ENCODE measurements at regions not wholly inside any gene's neighbourhood (a gene's known extent, or its start where the extent isn't known, plus 50 kb on each side); places are given as distances from the start of the nearest gene placed in this dataset.

DNA sequence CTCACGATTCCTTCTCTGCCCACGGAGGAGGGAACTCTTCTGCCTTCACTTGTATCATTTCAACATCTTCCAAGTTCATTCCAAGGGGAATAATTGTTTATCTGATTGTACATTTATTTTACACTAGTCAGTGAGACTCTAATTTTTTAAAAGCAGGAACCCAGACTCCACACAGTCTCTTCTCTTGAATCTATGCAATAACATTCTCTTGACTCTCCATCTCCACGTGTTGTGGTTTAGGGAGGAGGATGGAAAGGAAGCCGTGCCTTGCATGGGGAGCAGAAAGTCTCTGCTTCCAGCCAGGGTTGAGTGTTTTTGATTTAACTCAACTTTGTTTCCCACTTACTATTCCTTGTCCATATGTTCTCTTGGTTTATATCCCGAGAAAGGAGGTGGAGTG, 131.1 kb upstream of the RIOK3 start:
- TF ChIP-seq TOE1 (IDR thresholded peaks at IDR 0.05; ENCODE audit: borderline replicate concordance) = no peak
- TF ChIP-seq TOE1 (CRISPR knock-in tag; IDR thresholded peaks at IDR 0.05; ENCODE audit: borderline replicate concordance, low read depth) = no peak
- TF ChIP-seq RFX7 (CRISPR knock-in tag; IDR thresholded peaks at IDR 0.05) = no peak
- TF ChIP-seq, protein P1, sequence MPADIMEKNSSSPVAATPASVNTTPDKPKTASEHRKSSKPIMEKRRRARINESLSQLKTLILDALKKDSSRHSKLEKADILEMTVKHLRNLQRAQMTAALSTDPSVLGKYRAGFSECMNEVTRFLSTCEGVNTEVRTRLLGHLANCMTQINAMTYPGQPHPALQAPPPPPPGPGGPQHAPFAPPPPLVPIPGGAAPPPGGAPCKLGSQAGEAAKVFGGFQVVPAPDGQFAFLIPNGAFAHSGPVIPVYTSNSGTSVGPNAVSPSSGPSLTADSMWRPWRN (IDR thresholded peaks at IDR 0.05; ENCODE audit: low read depth) = no peak
- TF ChIP-seq, protein P2, sequence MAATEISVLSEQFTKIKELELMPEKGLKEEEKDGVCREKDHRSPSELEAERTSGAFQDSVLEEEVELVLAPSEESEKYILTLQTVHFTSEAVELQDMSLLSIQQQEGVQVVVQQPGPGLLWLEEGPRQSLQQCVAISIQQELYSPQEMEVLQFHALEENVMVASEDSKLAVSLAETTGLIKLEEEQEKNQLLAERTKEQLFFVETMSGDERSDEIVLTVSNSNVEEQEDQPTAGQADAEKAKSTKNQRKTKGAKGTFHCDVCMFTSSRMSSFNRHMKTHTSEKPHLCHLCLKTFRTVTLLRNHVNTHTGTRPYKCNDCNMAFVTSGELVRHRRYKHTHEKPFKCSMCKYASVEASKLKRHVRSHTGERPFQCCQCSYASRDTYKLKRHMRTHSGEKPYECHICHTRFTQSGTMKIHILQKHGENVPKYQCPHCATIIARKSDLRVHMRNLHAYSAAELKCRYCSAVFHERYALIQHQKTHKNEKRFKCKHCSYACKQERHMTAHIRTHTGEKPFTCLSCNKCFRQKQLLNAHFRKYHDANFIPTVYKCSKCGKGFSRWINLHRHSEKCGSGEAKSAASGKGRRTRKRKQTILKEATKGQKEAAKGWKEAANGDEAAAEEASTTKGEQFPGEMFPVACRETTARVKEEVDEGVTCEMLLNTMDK (IDR thresholded peaks at IDR 0.05; ENCODE audit: borderline replicate concordance, insufficient read depth, low read depth, low read length, poor library complexity, severe bottlenecking) = no peak
- TF ChIP-seq YY1 (IDR thresholded peaks at IDR 0.05; ENCODE audit: borderline replicate concordance in 1 of 3, control insufficient read depth in 1 of 3, extremely low read depth in 1 of 3, insufficient read depth in 3 of 3, insufficient read length in 1 of 3, insufficient replicate concordance in 2 of 3, low read depth in 1 of 3, low read length in 2 of 3) = no peak
- TF ChIP-seq SRSF9 (IDR thresholded peaks at IDR 0.05; ENCODE audit: borderline replicate concordance, low read depth, low read length) = no peak
- TF ChIP-seq, protein P3, sequence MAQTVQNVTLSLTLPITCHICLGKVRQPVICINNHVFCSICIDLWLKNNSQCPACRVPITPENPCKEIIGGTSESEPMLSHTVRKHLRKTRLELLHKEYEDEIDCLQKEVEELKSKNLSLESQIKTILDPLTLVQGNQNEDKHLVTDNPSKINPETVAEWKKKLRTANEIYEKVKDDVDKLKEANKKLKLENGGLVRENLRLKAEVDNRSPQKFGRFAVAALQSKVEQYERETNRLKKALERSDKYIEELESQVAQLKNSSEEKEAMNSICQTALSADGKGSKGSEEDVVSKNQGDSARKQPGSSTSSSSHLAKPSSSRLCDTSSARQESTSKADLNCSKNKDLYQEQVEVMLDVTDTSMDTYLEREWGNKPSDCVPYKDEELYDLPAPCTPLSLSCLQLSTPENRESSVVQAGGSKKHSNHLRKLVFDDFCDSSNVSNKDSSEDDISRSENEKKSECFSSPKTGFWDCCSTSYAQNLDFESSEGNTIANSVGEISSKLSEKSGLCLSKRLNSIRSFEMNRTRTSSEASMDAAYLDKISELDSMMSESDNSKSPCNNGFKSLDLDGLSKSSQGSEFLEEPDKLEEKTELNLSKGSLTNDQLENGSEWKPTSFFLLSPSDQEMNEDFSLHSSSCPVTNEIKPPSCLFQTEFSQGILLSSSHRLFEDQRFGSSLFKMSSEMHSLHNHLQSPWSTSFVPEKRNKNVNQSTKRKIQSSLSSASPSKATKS (CRISPR knock-in tag; IDR thresholded peaks at IDR 0.05) = no peak
- TF ChIP-seq FOSL1 (tag; conservative IDR thresholded peaks at IDR 0.05) = no peak
- no peak for TF ChIP-seq PRMT5 (CRISPR knock-in tag; IDR thresholded peaks at IDR 0.05)
- no peak for TF ChIP-seq SRSF3 (IDR thresholded peaks at IDR 0.05; ENCODE audit: insufficient read depth, low read length)
- TF ChIP-seq RBM25 (IDR thresholded peaks at IDR 0.05; ENCODE audit: low read depth, low read length, severe bottlenecking) = no peak
- TF ChIP-seq, protein P4, sequence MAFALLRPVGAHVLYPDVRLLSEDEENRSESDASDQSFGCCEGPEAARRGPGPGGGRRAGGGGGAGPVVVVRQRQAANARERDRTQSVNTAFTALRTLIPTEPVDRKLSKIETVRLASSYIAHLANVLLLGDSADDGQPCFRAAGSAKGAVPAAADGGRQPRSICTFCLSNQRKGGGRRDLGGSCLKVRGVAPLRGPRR (CRISPR knock-in tag; IDR thresholded peaks at IDR 0.05) = no peak
- TF ChIP-seq POLR3A (IDR thresholded peaks at IDR 0.05; ENCODE audit: borderline replicate concordance, extremely low read depth, insufficient read depth, insufficient read length) = no peak
- no peak for TF ChIP-seq HOXB6 (CRISPR knock-in tag; IDR thresholded peaks at IDR 0.05; ENCODE audit: borderline replicate concordance)
- TF ChIP-seq POLR2G (IDR thresholded peaks at IDR 0.05; ENCODE audit: low read depth, low read length) = no peak
- Histone ChIP-seq H4K20me1 (replicated peaks; ENCODE audit: control insufficient read depth, insufficient read depth, low read length) (no peaks in the 10 kb centered on the region), H3K9ac (ENCODE audit: insufficient read depth in 1 of 2, low read depth in 2 of 2, low read length in 2 of 2) (no peak overlapping the region), H3K9me3 (replicated peaks; ENCODE audit: control insufficient read depth, insufficient read depth, low read depth, low read length) (no peaks in the 10 kb centered on the region), H3K36me3 (ENCODE audit: control insufficient read depth, insufficient read depth, low read length) (no peaks in the 10 kb centered on the region), H3K4me2 (ENCODE audit: insufficient read depth, low read length) (no peak overlapping the region), H3K9me1 (ENCODE audit: control insufficient read depth, insufficient read depth, low read length) (no peaks in the 10 kb centered on the region), H3K27me3 (ENCODE audit: control insufficient read depth in 2 of 2, insufficient read depth in 2 of 2, low read length in 2 of 2) (no peaks in the 10 kb centered on the region), H2AFZ (ENCODE audit: low read depth, low read length) (no peak overlapping the region), H3K79me2 (ENCODE audit: control insufficient read depth, insufficient read depth, low read length) (no peaks in the 10 kb centered on the region), H3K4me1 (replicated peaks in 1 of 2; ENCODE audit: control insufficient read depth in 2 of 2, insufficient read depth in 2 of 2, low read length in 2 of 2) (no peaks in the 10 kb centered on the region), H3K27ac (ENCODE audit: extremely low read depth, low read depth, low read length) (no peak overlapping the region), H3K4me3 (no peak overlapping the region)
- WGBS (ENCODE audit: insufficient coverage, low coverage, missing lambda C conversion rate) = 31% methylated on average over 5 of the region's 5 CpGs
- FAIRE-seq (peak; percentile 37), DNase-seq (ENCODE audit: extremely low read depth in 1 of 4, low spot score in 3 of 4) (no peak), ATAC-seq (no peak)
- ChIA-PET POLR2A (no interaction called here), CTCF (ENCODE audit: low intra/inter-chr PET ratio) (no interaction called here)
- intact Hi-C loops (cut with micrococcal nuclease) (no loop called here), in situ Hi-C loops (cut with MboI) (no loop called here)
- no TSS peak for BruUV-seq (replicated peaks)

Data from K562 (cell line).